ENCODE measurements at regions not wholly inside any gene's neighbourhood (a gene's known extent, or its start where the extent isn't known, plus 50 kb on each side); places are given as distances from the start of the nearest gene placed in this dataset.
A peak's percentile ranks its signal among the peaks of the same experiment; 100 is the strongest.

- no peak for DNase-seq
Observed at GRCh38 chr2:120976501-120977307, 241.0 kb downstream of the GLI2 start.

GRCh38 chr2:120977582-120978358, 242.1 kb downstream of the GLI2 start:
- DNase-seq = no peak

GRCh38 chr2:120978359-120979050, 242.8 kb downstream of the GLI2 start:
- DNase-seq = no peak

- DNase-seq = no peak
Observed at GRCh38 chr2:120979398-120979797, 243.7 kb downstream of the GLI2 start.

- DNase-seq = no peak
Observed at GRCh38 chr2:120979921-120980320, 244.3 kb downstream of the GLI2 start.

GRCh38 chr2:120981443-120981842, 245.8 kb downstream of the GLI2 start:
- no peak for DNase-seq

GRCh38 chr2:120982598-120982997, 246.9 kb downstream of the GLI2 start:
- DNase-seq = no peak

GRCh38 chr2:120983344-120983743, 247.7 kb downstream of the GLI2 start:
- peak in 2 of 3 donors; percentile 17 to 54 for DNase-seq

- no peak for DNase-seq
Observed at GRCh38 chr2:120984046-120984445, 248.4 kb downstream of the GLI2 start.

- no peak for DNase-seq
Observed at GRCh38 chr2:120984452-120985173, 248.9 kb downstream of the GLI2 start.

- no peak for DNase-seq
Observed at GRCh38 chr2:120985174-120985996, 249.7 kb downstream of the GLI2 start.

GRCh38 chr2:120985997-120986651, 250.5 kb downstream of the GLI2 start:
- DNase-seq = no peak

GRCh38 chr2:120986898-120987650, 251.4 kb downstream of the GLI2 start:
- DNase-seq = no peak

GRCh38 chr2:120988051-120988699, 252.5 kb downstream of the GLI2 start:
- DNase-seq = no peak

GRCh38 chr2:120988700-120989511, 253.2 kb downstream of the GLI2 start:
- no peak for DNase-seq

- DNase-seq = no peak
Observed at GRCh38 chr2:120989512-120990441, 254.1 kb downstream of the GLI2 start.

- DNase-seq = no peak
Observed at GRCh38 chr2:120990451-120990871, 254.8 kb downstream of the GLI2 start.

Measured in muscle of back (tissue), 3 donors.